GM19452 (cell line): ENCODE measurements at regions not wholly inside any gene's neighbourhood (a gene's known extent, or its start where the extent isn't known, plus 50 kb on each side); places are given as distances from the start of the nearest gene placed in this dataset.
A peak's percentile ranks its signal among the peaks of the same experiment; 100 is the strongest.
"Not testable (repeated sequence)": the region's sequence is repeated elsewhere in the genome, so short reads cannot be mapped to it uniquely, and the experiment has no call there.

Experiments used
- ATAC-seq: cut with Tn5 transposase; IDR thresholded peaks from one replicate; pipeline ENCODE4 v1.9.1; 2021; ENCODE audit not compliant: unreplicated experiment

DNA sequence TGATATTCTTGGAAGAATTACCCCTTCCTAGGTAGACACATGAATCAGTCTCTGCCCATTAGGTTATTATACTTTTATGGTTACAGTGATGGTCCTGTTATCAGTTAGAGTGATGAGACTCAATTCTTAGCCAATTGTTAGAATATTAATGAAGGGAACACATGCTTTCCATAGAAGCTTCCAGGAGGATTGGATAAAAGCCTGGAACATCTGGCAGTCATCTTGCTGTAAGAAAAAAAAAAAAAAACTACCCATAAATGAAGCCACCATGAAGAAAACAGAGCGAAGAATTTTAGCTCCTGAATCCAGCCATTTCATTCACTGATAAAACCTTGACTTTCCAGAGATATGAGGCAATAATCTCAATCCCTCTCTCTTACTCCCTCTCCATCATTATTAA is 262.5 kb upstream of the GRIN3A start:
- ATAC-seq = no peak

- ATAC-seq = no peak
Measured at GRCh38 chr9:101999441-101999840, 261.0 kb upstream of the GRIN3A start.

- ATAC-seq = no peak
Measured at GRCh38 chr9:101995231-101995630, 256.8 kb upstream of the GRIN3A start.

GRCh38 chr9:101993771-101994170 is 255.3 kb upstream of the GRIN3A start:
- no peak for ATAC-seq

- ATAC-seq = no peak
Measured at GRCh38 chr9:101991926-101992325, 253.5 kb upstream of the GRIN3A start.

- ATAC-seq = peak; percentile 81
Measured at GRCh38 chr9:101977614-101978210, 239.3 kb upstream of the GRIN3A start.

DNA sequence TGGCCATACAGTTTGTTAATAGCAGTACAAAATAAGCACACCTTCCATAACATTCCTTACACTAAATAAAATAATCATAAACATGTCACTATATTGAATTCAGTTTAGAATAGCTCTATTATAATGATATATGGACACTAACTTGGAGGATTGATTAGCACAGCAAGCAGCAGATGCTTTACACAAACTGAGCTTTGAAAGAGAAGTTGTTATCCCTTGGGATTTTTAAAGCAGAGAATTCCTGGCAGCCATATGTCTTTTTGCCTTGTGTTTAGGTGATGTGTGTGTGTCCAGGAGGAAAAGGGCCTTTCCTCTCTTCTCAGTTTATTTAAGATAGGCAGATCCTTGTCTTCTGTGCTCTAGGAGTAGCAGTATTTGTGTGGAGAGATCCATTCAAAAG is 232.2 kb upstream of the GRIN3A start:
- no peak for ATAC-seq

GRCh38 chr9:101968392-101968791 is 229.9 kb upstream of the GRIN3A start:
- ATAC-seq = no peak

DNA sequence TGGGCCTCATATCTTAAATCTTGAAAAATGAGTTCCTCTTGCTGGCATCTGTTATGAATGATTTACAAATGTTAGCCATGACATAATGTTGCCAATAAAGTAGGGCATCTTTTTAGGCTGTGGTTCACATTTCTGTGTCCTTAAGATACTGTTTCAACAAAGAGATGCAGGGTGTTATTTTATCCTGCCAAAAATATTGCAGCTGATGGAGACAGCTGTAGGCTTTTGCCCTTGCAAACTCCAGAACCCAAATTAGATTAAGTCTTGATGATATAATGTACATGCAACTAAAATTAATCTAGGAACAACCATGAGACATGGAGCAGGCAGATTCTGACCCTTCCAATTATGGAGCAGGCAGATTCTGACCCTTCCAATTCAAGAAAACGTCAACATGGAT is 228.2 kb upstream of the GRIN3A start:
- no peak for ATAC-seq

DNA sequence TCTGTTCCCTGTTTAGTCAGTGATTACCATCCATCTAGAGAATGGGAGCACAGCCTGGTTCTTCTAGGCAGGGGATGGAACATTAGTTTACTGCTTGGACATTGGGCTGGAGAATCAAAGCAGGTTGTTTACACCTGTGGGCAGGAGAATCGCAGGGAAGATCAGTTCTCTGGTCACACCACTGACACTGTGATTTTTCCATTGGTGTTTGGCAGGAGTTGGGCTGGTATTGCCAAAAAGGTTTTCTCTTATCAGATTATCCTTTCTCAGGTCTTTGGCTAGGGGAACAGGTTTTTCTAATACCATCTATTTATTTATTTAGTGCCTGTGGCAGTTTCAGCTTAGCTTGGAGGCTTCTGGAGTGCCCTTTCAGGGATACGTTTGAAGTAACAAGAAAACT is 219.3 kb upstream of the GRIN3A start:
- ATAC-seq = no peak

DNA sequence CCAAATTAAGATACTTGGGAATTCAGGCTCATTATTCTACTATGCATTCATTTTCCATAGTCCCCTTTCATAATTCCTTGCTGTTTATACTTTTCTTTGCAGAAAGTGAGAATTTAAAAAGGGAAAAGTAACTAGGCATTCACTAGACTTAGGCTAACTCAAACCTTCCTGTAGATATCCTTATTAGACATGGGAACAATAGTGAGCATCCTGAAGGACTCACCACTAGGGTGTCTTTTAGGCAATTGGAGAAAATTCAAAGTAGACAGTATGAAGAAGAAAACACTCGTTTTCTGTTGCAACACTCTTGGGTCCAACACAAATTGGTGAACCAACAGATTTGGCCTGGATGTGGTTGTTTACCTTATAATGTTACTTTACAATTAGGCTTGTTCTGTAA is 213.2 kb upstream of the GRIN3A start:
- ATAC-seq = no peak

DNA sequence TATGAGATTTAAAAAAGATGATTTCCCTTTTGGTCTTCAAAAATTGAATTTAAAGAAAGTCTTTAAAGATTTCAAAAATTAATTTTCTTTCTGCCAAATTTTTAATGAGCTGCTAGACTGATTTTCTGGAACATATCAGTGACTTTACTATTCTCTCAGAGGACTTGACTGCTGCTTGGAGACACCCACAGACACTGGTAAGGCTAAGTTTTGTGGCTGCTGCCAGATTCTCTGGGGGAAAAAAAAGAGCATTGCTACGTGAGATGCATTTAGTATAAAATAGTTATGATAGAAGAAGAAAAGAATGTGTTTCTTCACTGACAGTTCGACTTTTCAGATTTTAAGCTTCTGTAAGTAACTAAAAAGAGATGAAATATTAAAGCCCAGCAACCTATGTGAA is 193.3 kb upstream of the GRIN3A start:
- ATAC-seq = no peak

GRCh38 chr9:101930783-101931182 is 192.3 kb upstream of the GRIN3A start:
- no peak for ATAC-seq

- ATAC-seq = no peak
Measured at GRCh38 chr9:101925498-101925897, 187.1 kb upstream of the GRIN3A start.

DNA sequence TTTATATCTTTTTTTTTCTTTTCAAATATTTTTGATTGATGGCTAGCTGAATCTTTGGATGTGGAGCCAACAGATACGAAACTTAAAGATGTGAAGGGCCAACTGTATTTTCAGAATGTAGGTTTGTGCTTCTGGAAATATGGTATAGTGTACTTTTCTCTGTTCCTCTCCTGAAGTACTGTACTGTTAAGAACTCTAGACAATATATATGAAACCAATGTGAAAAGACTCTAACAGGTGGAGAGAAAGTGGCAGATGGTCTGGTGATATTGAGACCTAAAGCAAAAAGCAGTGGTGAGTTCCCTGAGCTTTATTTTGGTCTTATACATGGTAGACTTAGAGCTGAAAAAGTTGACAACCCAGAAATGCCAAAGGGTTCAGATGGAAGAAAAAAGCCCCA is 185.0 kb upstream of the GRIN3A start:
- ATAC-seq = no peak

DNA sequence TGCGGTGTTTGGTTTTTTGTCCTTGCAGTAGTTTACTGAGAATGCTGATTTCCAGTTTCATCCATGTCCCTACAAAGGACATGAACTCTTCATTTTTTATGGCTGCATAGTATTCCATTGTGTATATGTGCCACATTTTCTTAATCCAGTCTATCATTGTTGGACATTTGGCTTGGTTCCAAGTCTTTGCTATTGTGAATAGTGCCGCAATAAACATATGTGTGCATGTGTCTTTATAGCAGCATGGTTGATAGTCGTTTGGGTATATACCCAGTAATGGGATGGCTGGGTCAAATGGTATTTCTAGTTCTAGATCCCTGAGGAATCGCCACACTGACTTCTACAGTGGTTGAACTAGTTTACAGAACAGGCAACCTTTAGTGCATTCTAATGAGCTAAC is 178.5 kb upstream of the GRIN3A start:
- ATAC-seq = not testable (repeated sequence)

DNA sequence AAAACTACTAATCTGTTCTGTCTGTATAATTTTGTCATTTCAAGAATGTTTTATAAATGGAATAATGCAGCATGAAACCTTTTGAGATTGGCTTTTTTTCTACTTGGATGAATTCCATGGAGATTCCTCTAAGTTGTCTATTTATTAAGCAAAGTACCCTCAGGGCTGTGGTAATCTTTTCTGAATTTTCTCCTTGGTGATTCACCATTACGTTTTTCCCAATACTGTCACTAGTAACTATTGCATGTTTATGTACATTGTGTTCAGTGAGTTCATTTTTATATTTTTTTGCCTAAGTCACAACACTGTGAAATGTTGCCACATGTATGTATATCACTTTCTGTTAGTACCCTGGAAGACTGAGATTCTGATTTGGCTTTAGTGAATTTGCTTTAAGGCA is 177.0 kb upstream of the GRIN3A start:
- no peak for ATAC-seq

DNA sequence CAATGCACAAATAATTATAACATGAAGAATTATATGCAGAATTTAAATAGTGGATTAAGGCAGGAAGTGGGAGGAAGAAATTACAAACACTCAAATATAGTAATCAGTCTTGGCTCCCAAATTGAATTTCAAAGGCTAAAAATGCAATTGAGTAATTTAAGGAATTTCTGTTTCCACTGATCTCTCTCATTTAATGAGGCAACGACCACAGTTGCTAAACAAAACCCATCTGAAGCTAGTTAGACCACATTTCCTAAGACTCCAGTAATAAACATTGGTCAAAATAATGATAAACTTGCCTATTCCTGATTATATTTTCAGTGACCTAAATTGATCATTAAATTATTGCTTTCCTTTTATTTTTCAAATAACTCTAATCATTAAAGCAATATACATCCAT is 174.3 kb upstream of the GRIN3A start:
- ATAC-seq = no peak

- no peak for ATAC-seq
Measured at GRCh38 chr9:101907466-101907865, 169.0 kb upstream of the GRIN3A start.

DNA sequence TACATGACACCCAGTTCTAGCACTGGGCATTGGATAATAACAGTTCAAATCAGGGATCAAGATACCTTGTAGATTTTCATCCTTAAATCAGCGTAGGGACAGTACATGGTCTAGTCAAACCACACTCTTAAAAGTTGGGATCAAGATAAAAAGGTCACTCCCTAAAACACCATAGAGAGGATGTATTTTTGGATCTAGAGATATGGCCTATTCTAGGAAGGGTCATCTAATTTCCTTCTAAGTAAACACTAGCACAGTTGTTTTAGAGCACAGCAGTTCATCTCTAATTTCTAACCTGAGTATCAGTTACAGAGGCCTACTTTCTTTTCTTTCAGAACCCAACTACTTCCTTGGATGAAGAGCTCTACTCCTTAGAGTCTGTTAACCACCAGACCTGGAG is 166.4 kb upstream of the GRIN3A start:
- ATAC-seq = no peak

DNA sequence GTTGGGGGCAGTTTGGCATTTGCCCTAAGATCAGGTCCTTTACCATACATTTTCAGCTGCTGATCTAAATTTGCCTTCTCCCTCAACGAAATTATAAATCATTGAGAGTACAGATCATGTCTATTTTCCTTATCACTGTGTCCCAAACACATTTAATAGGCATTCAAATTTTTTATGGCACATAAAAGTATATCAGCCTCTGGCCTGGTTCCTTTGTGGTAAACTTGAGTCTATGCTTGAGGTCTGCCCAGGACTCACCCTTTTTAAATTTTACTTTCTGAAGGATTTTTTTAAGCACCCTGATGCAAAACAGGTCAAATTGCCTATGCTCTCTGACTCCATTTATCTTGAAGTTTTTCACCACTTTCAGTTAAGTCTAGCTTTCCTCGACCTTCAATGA is 163.6 kb upstream of the GRIN3A start:
- ATAC-seq = no peak

DNA sequence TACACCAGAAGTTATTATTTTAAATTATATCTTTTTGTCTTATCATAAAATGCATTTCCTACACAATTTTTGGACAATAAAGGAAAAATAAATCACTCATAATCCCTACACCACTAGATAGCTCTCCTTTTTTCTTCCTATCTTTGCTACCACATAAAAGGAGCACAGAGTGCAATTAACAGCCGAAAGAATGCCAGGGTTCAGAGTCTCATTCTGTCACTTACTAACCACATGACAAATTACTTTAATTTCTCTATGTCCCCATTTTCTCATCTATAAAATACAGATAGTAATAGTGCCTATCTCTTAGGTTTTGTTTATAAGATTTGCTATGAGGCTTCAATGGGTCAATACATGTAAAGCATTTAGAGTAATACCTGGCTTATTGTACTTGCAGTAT is 158.7 kb upstream of the GRIN3A start:
- no peak for ATAC-seq
